Astrocyte (in vitro differentiated cells and primary cell): ENCODE measurements at regions not wholly inside any gene's neighbourhood (a gene's known extent, or its start where the extent isn't known, plus 50 kb on each side); places are given as distances from the start of the nearest gene placed in this dataset.
A peak's percentile ranks its signal among the peaks of the same experiment; 100 is the strongest.

ENCODE experiments used
- DNase-seq: peaks from one replicate; pipeline ENCODE4 v3.0.0-alpha.2; 2010; ENCODE audit warnings: low read depth
- FAIRE-seq: peaks from 2 replicates; lab custom pipeline; 2011; peaks lifted over from hg19 to GRCh38; lab: Jason Lieb, UNC
- H2AFZ ChIP-seq: 2 replicates; pipeline ENCODE4 v1.6.0; 2012; ENCODE audit warnings: low read depth, low read length, inconsistent platforms
- H3K27ac ChIP-seq: 2 replicates; pipeline ENCODE4 v1.5.1; 2011; ENCODE audit warnings: low read depth, low read length, inconsistent platforms
- H3K27me3 ChIP-seq: 2 replicates; pipeline ENCODE4 v1.6.0; 2011; ENCODE audit warnings: low read length, inconsistent platforms; ENCODE audit not compliant: insufficient read depth
- H3K36me3 ChIP-seq: 2 replicates; pipeline ENCODE4 v1.5.1; 2011; ENCODE audit warnings: low read length, inconsistent platforms; ENCODE audit not compliant: insufficient read depth
- H3K4me1 ChIP-seq: 2 replicates; pipeline ENCODE4 v1.5.1; 2011; ENCODE audit warnings: low read length, inconsistent platforms; ENCODE audit not compliant: insufficient read depth
- H3K4me2 ChIP-seq: 2 replicates; pipeline ENCODE4 v1.6.0; 2012; ENCODE audit warnings: low read length, inconsistent platforms
- H3K4me3 ChIP-seq: 2 replicates; pipeline ENCODE4 v1.5.1; 2011; ENCODE audit warnings: low read depth, mild to moderate bottlenecking, low read length, inconsistent platforms; ENCODE audit not compliant: insufficient read depth
- H3K79me2 ChIP-seq: 2 replicates; pipeline ENCODE4 v1.6.0; 2012; ENCODE audit warnings: mild to moderate bottlenecking, low read length, inconsistent platforms; ENCODE audit not compliant: insufficient read depth
- H3K9ac ChIP-seq: 2 replicates; pipeline ENCODE4 v1.6.0; 2012; ENCODE audit warnings: mild to moderate bottlenecking, low read length, inconsistent platforms
- H3K9me3 ChIP-seq: 2 replicates; pipeline ENCODE4 v1.5.1; 2012; ENCODE audit warnings: low read depth, mild to moderate bottlenecking, low read length, inconsistent platforms; ENCODE audit not compliant: insufficient read depth
- H4K20me1 ChIP-seq: 2 replicates; pipeline ENCODE4 v1.6.0; 2012; ENCODE audit warnings: low read length, inconsistent platforms; ENCODE audit not compliant: insufficient read depth
- H3K27ac Mint-ChIP-seq: one replicate; pipeline ENCODE4 v1.8.0; 2021; ENCODE audit warnings: mild to moderate bottlenecking, mixed read lengths; ENCODE audit not compliant: unreplicated experiment
- H3K27me3 Mint-ChIP-seq: one replicate; pipeline ENCODE4 v1.8.0; 2021; ENCODE audit warnings: low read depth, mixed read lengths; ENCODE audit not compliant: unreplicated experiment
- H3K36me3 Mint-ChIP-seq: one replicate; pipeline ENCODE4 v1.8.0; 2021; ENCODE audit warnings: low read depth, mixed read lengths; ENCODE audit not compliant: unreplicated experiment
- H3K4me1 Mint-ChIP-seq: one replicate; pipeline ENCODE4 v1.8.0; 2021; ENCODE audit warnings: low read depth, mixed read lengths; ENCODE audit not compliant: unreplicated experiment
- H3K4me3 Mint-ChIP-seq: one replicate; pipeline ENCODE4 v1.8.0; 2021; ENCODE audit warnings: mild to moderate bottlenecking, moderate library complexity, mixed read lengths; ENCODE audit not compliant: unreplicated experiment
- H3K9me3 Mint-ChIP-seq: one replicate; pipeline ENCODE4 v1.8.0; 2021; ENCODE audit warnings: mild to moderate bottlenecking, mixed read lengths; ENCODE audit not compliant: unreplicated experiment
- CTCF ChIP-seq: IDR thresholded peaks from 2 replicates; pipeline ENCODE4 v1.5.1; 2011; ENCODE audit warnings: low read depth, mild to moderate bottlenecking, inconsistent platforms, low read length, moderate library complexity; ENCODE audit not compliant: insufficient read depth
- EZH2 ChIP-seq: IDR thresholded peaks from 2 replicates; pipeline ENCODE4 v1.6.1; 2012; ENCODE audit warnings: mild to moderate bottlenecking, low read length, inconsistent platforms; ENCODE audit not compliant: insufficient read depth

DNA sequence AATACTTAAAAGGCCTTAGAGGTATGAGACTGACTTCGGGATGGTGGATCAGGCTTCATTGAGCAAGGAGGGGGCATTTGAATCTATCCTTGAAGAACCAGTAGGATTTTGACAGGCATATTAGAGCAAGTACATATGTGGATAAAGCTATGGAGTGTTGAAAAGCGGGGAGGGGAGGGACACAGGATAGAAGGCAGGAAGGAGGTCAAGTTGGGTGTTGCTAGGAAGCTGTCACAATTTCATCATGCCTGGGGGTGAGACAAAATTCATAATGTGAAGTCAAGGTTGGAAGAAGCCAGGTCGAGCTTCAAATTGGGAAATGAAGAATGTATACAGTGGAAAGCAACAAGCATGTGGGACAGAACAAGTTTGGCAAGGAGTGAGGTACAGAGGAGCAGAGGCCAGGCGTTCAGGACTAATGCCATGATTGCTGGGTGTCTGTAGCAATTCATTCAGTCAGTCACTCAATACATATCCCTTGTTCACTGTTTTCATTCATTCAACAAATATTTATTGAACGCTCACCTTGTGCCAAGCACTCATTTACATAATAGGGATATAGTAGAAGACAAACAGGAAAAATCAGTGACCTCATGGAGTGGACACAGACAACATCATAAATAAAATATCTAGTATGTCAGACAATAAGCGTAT, 58.3 kb upstream of the LTA4H start:
- Histone ChIP-seq H3K79me2 (no peaks in the 10 kb centered on the region), H3K36me3 (no peaks in the 10 kb centered on the region), H3K9me3 (no peaks in the 10 kb centered on the region), H4K20me1 (no peaks in the 10 kb centered on the region), H3K4me2 (peak overlapping the region; percentile 18), H3K4me3 (no peak overlapping the region), H3K27ac (no peak overlapping the region), H3K9ac (no peak overlapping the region), H3K4me1 (no peaks in the 10 kb centered on the region), H3K27me3 (no peaks in the 10 kb centered on the region), H2AFZ (peak overlapping the region; percentile 14)
- DNase-seq (no peak), FAIRE-seq (no peak)
- Mint-ChIP-seq H3K4me3 (no peak overlapping the region), H3K4me1 (peaks cover 9% of the 10 kb centered on the region), H3K9me3 (peaks cover 16% of the 10 kb centered on the region), H3K27me3 (peaks cover 4% of the 10 kb centered on the region), H3K27ac (no peak overlapping the region), H3K36me3 (peaks cover 5% of the 10 kb centered on the region)
- TF ChIP-seq EZH2 (no peak), CTCF (no peak)

- Histone ChIP-seq H3K9me3 (no peaks in the 10 kb centered on the region), H3K9ac (no peak overlapping the region), H3K4me1 (no peaks in the 10 kb centered on the region), H3K27me3 (no peaks in the 10 kb centered on the region), H4K20me1 (no peaks in the 10 kb centered on the region), H3K79me2 (no peaks in the 10 kb centered on the region), H2AFZ (peak overlapping the region; percentile 14), H3K4me3 (no peak overlapping the region), H3K36me3 (no peaks in the 10 kb centered on the region), H3K4me2 (peak overlapping the region; percentile 18), H3K27ac (no peak overlapping the region)
- TF ChIP-seq CTCF (no peak), EZH2 (no peak)
- Mint-ChIP-seq H3K9me3 (peaks cover 16% of the 10 kb centered on the region), H3K27ac (no peak overlapping the region), H3K27me3 (peaks cover 2% of the 10 kb centered on the region), H3K4me3 (no peak overlapping the region), H3K36me3 (peaks cover 5% of the 10 kb centered on the region), H3K4me1 (peaks cover 9% of the 10 kb centered on the region)
- DNase-seq = no peak
- no peak for FAIRE-seq
Measured at GRCh38 chr12:96094201-96094600, 58.8 kb upstream of the LTA4H start.

DNA sequence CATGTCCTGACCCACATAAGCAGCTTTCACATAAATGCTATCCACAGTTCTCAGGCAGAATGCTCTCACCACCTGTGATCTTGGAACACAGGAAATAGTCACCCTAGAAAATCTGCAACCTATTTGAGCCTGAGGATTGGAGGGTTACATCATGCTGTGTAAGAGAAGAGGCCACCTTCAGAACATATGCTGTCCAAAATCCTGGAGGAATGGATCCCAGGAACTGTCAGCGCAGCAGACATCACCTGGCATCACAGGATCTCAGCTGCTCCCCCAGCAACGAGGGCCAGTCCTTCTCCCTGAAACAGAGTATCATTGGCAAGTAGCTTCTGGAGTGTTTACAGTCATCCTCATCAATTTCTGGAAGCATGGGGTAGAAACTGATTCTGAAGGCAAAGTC, 63.2 kb upstream of the LTA4H start:
- Histone ChIP-seq H3K36me3 (no peaks in the 10 kb centered on the region), H2AFZ (no peak overlapping the region), H3K79me2 (no peaks in the 10 kb centered on the region), H3K27ac (no peak overlapping the region), H3K4me3 (no peak overlapping the region), H4K20me1 (no peaks in the 10 kb centered on the region), H3K9ac (no peak overlapping the region), H3K9me3 (no peaks in the 10 kb centered on the region), H3K27me3 (no peaks in the 10 kb centered on the region), H3K4me2 (no peak overlapping the region), H3K4me1 (no peaks in the 10 kb centered on the region)
- Mint-ChIP-seq H3K27me3 (peaks cover 2% of the 10 kb centered on the region), H3K9me3 (no peaks in the 10 kb centered on the region), H3K36me3 (no peaks in the 10 kb centered on the region), H3K27ac (no peak overlapping the region), H3K4me3 (no peak overlapping the region), H3K4me1 (peaks cover 7% of the 10 kb centered on the region)
- TF ChIP-seq CTCF = no peak
- TF ChIP-seq EZH2 = no peak
- FAIRE-seq (no peak), DNase-seq (no peak)
